WERI-Rb-1 (cell line): ENCODE measurements at regions not wholly inside any gene's neighbourhood (a gene's known extent, or its start where the extent isn't known, plus 50 kb on each side); places are given as distances from the start of the nearest gene placed in this dataset.
A peak's percentile ranks its signal among the peaks of the same experiment; 100 is the strongest.

ENCODE experiments used
- DNase-seq: peaks from one replicate; pipeline ENCODE4 v3.0.0-alpha.2; 2020
- H3K27ac ChIP-seq: fragments of 250-450 bp; sonication (Bioruptor Pico); 2 replicates; pipeline ENCODE4 v1.5.1; 2020; ENCODE audit warnings: mild to moderate bottlenecking, moderate library complexity
- H3K27me3 ChIP-seq: fragments of 250-450 bp; sonication (Bioruptor Pico); 2 replicates; pipeline ENCODE4 v1.5.1; 2021; ENCODE audit warnings: mild to moderate bottlenecking, low read depth, moderate library complexity; ENCODE audit not compliant: insufficient read depth, severe bottlenecking
- H3K36me3 ChIP-seq: fragments of 250-450 bp; sonication (Bioruptor Pico); 2 replicates; pipeline ENCODE4 v1.5.1; 2020; ENCODE audit warnings: mild to moderate bottlenecking, moderate library complexity
- H3K4me3 ChIP-seq: 2 replicates; pipeline ENCODE4 v1.5.1; 2011; ENCODE audit warnings: low read depth, mild to moderate bottlenecking, control low read depth, low read length
- H3K9me3 ChIP-seq: fragments of 250-450 bp; sonication (Bioruptor Pico); 2 replicates; pipeline ENCODE4 v1.5.1; 2021; ENCODE audit warnings: mild to moderate bottlenecking, moderate library complexity; ENCODE audit not compliant: severe bottlenecking
- TF ChIP-seq, protein P1 (sequence below): IDR thresholded peaks from 2 replicates; pipeline ENCODE4 v1.5.1; 2011; ENCODE audit warnings: low read depth, mild to moderate bottlenecking, control low read depth, inconsistent platforms, low read length

DNA sequence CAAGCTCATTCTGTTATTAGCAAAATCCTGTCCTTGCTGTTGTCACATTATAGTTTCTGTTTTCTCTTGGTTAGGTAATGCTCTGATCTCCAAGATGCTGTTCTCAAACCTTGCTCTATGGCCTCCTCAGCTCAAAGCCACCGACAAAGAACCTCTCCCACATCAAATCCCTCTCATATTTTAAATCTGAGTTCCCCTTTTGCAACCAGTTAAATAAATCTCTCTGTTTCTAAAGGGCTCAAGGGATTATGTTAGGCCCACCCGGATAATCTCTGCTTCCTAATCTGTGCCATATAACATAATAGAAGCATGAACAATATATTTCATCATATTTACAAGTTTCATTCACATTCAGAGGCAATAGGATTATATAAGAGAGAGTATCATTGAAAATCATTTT is 286.0 kb downstream of the CYLC2 start:
- H3K36me3 ChIP-seq = no peaks in the 10 kb centered on the region
- no peak overlapping the region for H3K4me3 ChIP-seq
- no peaks in the 10 kb centered on the region for H3K27me3 ChIP-seq
- peak; percentile 52 for DNase-seq
- no peaks in the 10 kb centered on the region for H3K9me3 ChIP-seq
- TF ChIP-seq, protein P1, sequence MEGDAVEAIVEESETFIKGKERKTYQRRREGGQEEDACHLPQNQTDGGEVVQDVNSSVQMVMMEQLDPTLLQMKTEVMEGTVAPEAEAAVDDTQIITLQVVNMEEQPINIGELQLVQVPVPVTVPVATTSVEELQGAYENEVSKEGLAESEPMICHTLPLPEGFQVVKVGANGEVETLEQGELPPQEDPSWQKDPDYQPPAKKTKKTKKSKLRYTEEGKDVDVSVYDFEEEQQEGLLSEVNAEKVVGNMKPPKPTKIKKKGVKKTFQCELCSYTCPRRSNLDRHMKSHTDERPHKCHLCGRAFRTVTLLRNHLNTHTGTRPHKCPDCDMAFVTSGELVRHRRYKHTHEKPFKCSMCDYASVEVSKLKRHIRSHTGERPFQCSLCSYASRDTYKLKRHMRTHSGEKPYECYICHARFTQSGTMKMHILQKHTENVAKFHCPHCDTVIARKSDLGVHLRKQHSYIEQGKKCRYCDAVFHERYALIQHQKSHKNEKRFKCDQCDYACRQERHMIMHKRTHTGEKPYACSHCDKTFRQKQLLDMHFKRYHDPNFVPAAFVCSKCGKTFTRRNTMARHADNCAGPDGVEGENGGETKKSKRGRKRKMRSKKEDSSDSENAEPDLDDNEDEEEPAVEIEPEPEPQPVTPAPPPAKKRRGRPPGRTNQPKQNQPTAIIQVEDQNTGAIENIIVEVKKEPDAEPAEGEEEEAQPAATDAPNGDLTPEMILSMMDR = no peak
- H3K27ac ChIP-seq = no peak overlapping the region

DNA sequence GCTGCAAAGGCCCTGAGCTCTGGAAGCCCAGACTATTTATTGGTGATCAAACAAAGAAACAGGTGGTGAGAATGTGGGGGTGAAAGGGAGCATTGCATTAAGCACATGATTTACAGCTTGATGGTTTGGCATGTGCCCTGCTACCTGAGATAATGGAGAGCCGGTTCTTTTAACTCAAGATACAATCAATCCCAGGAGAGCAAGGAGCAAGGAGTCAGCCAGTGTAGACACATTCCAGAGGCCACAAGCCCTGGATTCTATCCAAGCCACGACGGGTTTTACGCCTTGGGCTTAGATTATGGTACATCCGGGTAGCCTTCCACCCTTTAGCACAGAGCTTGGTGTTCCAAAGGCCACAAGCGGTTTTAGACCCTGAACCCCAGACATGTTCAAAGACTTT is 292.2 kb downstream of the CYLC2 start:
- H3K27ac ChIP-seq = no peak overlapping the region
- H3K4me3 ChIP-seq = no peak overlapping the region
- TF ChIP-seq, protein P1 = no peak
- no peak for DNase-seq
- H3K9me3 ChIP-seq = peaks cover 3% of the 10 kb centered on the region
- H3K27me3 ChIP-seq = no peaks in the 10 kb centered on the region
- no peaks in the 10 kb centered on the region for H3K36me3 ChIP-seq

DNA sequence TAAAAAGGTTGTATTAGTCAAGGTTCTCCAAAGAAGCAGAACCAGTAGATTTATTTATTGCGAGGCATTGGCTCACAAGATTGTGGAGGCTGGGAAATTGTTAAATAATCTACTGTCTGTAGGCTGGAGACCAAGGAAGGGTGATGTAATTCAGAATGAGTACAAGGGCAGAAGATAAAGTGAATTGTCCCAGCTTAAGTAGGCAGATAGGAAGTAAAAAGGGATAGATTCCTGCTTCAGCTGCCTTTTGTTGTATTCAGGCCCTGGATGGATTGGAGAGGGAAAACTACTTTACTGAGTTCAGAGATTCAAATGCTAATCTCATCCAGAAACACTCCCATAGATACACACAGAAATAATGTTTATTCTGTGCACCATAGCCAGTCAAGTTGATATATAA is 301.1 kb downstream of the CYLC2 start:
- Histone ChIP-seq H3K36me3 (no peaks in the 10 kb centered on the region), H3K9me3 (peaks cover 7% of the 10 kb centered on the region), H3K27ac (no peak overlapping the region; the same call in 1 of the 2 replicates), H3K4me3 (no peak overlapping the region), H3K27me3 (no peaks in the 10 kb centered on the region)
- TF ChIP-seq, protein P1 = no peak
- no peak for DNase-seq

DNA sequence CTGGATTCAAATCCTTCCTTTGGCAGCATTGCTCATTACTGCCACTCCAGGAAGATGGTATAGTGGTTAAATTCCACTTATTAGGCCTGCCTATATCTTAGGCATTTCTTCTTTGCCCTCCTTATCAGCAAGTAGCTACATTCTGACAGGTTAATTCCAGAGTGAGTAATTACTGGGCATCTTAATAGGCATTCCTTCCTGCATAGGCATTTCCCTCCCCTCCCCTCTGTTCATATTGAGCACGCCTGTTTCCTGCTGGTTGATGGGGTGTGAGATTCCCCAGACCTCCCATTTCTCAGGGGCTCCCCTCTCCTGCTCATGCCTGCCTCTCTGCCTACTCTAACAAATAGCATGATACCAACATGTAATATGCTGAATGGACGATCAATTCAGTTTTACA is 305.9 kb downstream of the CYLC2 start:
- no peak for DNase-seq
- TF ChIP-seq, protein P1 = no peak
- Histone ChIP-seq H3K27ac (no peak overlapping the region), H3K36me3 (no peaks in the 10 kb centered on the region), H3K9me3 (peaks cover 13% of the 10 kb centered on the region), H3K27me3 (no peaks in the 10 kb centered on the region), H3K4me3 (no peak overlapping the region)

DNA sequence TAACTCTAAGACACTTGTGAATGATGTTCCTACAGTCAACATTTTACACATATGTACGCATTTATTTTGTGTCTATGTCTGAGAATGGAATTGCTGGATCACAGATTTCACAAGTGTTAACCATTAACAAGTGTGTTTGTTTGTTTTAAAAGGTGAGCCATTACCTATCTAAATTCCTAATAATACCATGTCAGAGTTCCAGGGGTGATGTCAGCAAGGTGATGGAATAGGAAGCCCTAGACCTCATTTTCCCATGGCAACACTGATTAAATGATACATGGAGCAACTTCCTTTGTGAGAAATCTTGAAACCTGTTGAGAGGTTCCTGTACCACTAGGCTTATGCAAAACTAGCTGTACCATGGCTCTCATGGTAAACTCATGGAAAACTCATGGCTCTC is 309.7 kb downstream of the CYLC2 start:
- TF ChIP-seq, protein P1 = no peak
- Histone ChIP-seq H3K36me3 (no peaks in the 10 kb centered on the region), H3K27me3 (no peaks in the 10 kb centered on the region), H3K27ac (no peak overlapping the region), H3K4me3 (no peak overlapping the region), H3K9me3 (peaks cover 13% of the 10 kb centered on the region)
- no peak for DNase-seq

DNA sequence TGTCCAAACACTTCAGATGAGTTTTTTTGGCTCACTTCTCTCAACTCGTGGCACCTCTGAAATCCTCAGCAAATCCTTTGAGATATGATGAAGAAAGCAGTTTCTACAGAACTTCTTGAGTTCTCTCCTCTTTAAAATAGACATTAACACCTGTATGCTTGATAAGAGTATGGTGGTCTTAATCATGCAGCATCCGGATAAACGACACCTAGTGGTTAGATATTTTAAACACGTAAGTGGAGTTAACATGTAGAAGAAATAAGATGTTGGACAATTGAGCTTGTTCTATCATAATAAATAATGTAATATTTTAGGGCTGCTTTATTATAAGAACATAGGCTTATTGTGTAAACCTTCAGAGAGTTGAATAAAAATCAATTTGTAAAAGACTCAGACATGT is 324.8 kb downstream of the CYLC2 start:
- no peaks in the 10 kb centered on the region for H3K27me3 ChIP-seq
- H3K4me3 ChIP-seq = no peak overlapping the region
- no peak for DNase-seq
- TF ChIP-seq, protein P1 = no peak
- H3K36me3 ChIP-seq = no peaks in the 10 kb centered on the region
- no peak overlapping the region for H3K27ac ChIP-seq
- no peaks in the 10 kb centered on the region for H3K9me3 ChIP-seq
